Stimulated activated CD8-positive, alpha-beta memory T cell treated with anti-CD3 and anti-CD28 coated beads, Interleukin-7, amount 100 ng/mL, for 24 hours (primary cell): ENCODE measurements at regions not wholly inside any gene's neighbourhood (a gene's known extent, or its start where the extent isn't known, plus 50 kb on each side); places are given as distances from the start of the nearest gene placed in this dataset.

Experiments used
- DNase-seq: peaks from one replicate; pipeline ENCODE4 v3.0.0-alpha.2; 2020; ENCODE audit warnings: low read depth

GRCh38 chr22:48695251-48695650 lies 1132.4 kb downstream of the BRD1 start:
- DNase-seq = no peak

GRCh38 chr22:48694296-48694883 lies 1133.3 kb downstream of the BRD1 start:
- no peak for DNase-seq

- DNase-seq = no peak
Observed at GRCh38 chr22:48693377-48694135, 1134.1 kb downstream of the BRD1 start.

- DNase-seq = no peak
Observed at GRCh38 chr22:48692734-48693376, 1134.8 kb downstream of the BRD1 start.

- DNase-seq = no peak
Observed at GRCh38 chr22:48691431-48691851, 1136.2 kb downstream of the BRD1 start.

- DNase-seq = no peak
Observed at GRCh38 chr22:48690583-48691317, 1136.9 kb downstream of the BRD1 start.

- no peak for DNase-seq
Observed at GRCh38 chr22:48689206-48689605, 1138.5 kb downstream of the BRD1 start.

GRCh38 chr22:48688366-48688765 lies 1139.3 kb downstream of the BRD1 start:
- DNase-seq = no peak

GRCh38 chr22:48687606-48688005 lies 1140.1 kb downstream of the BRD1 start:
- DNase-seq = no peak

- no peak for DNase-seq
Observed at GRCh38 chr22:48686694-48687302, 1140.9 kb downstream of the BRD1 start.

GRCh38 chr22:48685767-48686166 lies 1141.9 kb downstream of the BRD1 start:
- no peak for DNase-seq

GRCh38 chr22:48683640-48684039 lies 1144.0 kb downstream of the BRD1 start:
- DNase-seq = no peak

- no peak for DNase-seq
Observed at GRCh38 chr22:48682504-48682903, 1145.2 kb downstream of the BRD1 start.

GRCh38 chr22:48680601-48681000 lies 1147.1 kb downstream of the BRD1 start:
- no peak for DNase-seq

- DNase-seq = no peak
Observed at GRCh38 chr22:48679656-48680555, 1147.8 kb downstream of the BRD1 start.

GRCh38 chr22:48678171-48679135 lies 1149.2 kb downstream of the BRD1 start:
- no peak for DNase-seq

- no peak for DNase-seq
Observed at GRCh38 chr22:48677621-48678020, 1150.1 kb downstream of the BRD1 start.

GRCh38 chr22:48677168-48677520 lies 1150.5 kb downstream of the BRD1 start:
- DNase-seq = no peak

GRCh38 chr22:48676266-48677167 lies 1151.2 kb downstream of the BRD1 start:
- DNase-seq = no peak
